ENCODE measurements at regions not wholly inside any gene's neighbourhood (a gene's known extent, or its start where the extent isn't known, plus 50 kb on each side); places are given as distances from the start of the nearest gene placed in this dataset.
A peak's percentile ranks its signal among the peaks of the same experiment; 100 is the strongest.

- H3K79me2 ChIP-seq (ENCODE audit: insufficient read depth, low read length) = no peaks in the 10 kb centered on the region
- no peaks in the 10 kb centered on the region for H4K20me1 ChIP-seq (ENCODE audit: insufficient read depth, low read length, poor library complexity, severe bottlenecking)
- no peak overlapping the region for H3K4me2 ChIP-seq (ENCODE audit: low read depth, low read length, poor library complexity, severe bottlenecking)
- H3K4me3 ChIP-seq (ENCODE audit: low read length, poor library complexity, severe bottlenecking) = no peak overlapping the region
- no peak overlapping the region for H2AFZ ChIP-seq (ENCODE audit: low read length)
- no peaks in the 10 kb centered on the region for H3K9me3 ChIP-seq (ENCODE audit: insufficient read depth, low read depth, low read length)
- TF ChIP-seq EZH2phosphoT487 (IDR thresholded peaks at IDR 0.05; ENCODE audit: borderline replicate concordance) (no peak), CTCF (conservative IDR thresholded peaks at IDR 0.05; ENCODE audit: low read length) (no peak)
- peaks cover 56% of the 10 kb centered on the region for H3K4me1 ChIP-seq (ENCODE audit: insufficient read depth, low read length, poor library complexity, severe bottlenecking)
- no peaks in the 10 kb centered on the region for H3K9me2 ChIP-seq (replicated peaks; ENCODE audit: low read depth, low read length)
- H3F3A ChIP-seq (ENCODE audit: low read depth) = peaks cover 11% of the 10 kb centered on the region; the same call in 1 of the 2 replicates
- no peak overlapping the region for H3K9ac ChIP-seq (ENCODE audit: low read depth, low read length, poor library complexity, severe bottlenecking)
- no peaks in the 10 kb centered on the region for H3K36me3 ChIP-seq (ENCODE audit: insufficient read depth, low read length)
- no peaks in the 10 kb centered on the region for H3K27me3 ChIP-seq (ENCODE audit: insufficient read depth, low read length, poor library complexity, severe bottlenecking)
Measured at GRCh38 chr2:16485251-16485650, 180.4 kb downstream of the CYRIA start.

GRCh38 chr2:16482460-16482859 is 183.2 kb downstream of the CYRIA start:
- H3K79me2 ChIP-seq (ENCODE audit: insufficient read depth, low read length) = no peaks in the 10 kb centered on the region
- H3K4me3 ChIP-seq (ENCODE audit: low read length, poor library complexity, severe bottlenecking) = peak overlapping the region; percentile 55

GRCh38 chr2:16481351-16481750 is 184.3 kb downstream of the CYRIA start:
- Histone ChIP-seq H3K9me2 (replicated peaks; ENCODE audit: low read depth, low read length) (no peaks in the 10 kb centered on the region), H3K79me2 (ENCODE audit: insufficient read depth, low read length) (no peaks in the 10 kb centered on the region), H3K4me1 (ENCODE audit: insufficient read depth, low read length, poor library complexity, severe bottlenecking) (peaks cover 66% of the 10 kb centered on the region), H3K27me3 (ENCODE audit: insufficient read depth, low read length, poor library complexity, severe bottlenecking) (no peaks in the 10 kb centered on the region), H3K9me3 (ENCODE audit: insufficient read depth, low read depth, low read length) (no peaks in the 10 kb centered on the region), H3K9ac (ENCODE audit: low read depth, low read length, poor library complexity, severe bottlenecking) (peak overlapping the region; percentile 76), H3F3A (ENCODE audit: low read depth) (peaks cover 11% of the 10 kb centered on the region; the same call in 1 of the 2 replicates), H3K4me2 (ENCODE audit: low read depth, low read length, poor library complexity, severe bottlenecking) (peak overlapping the region; percentile 66), H2AFZ (ENCODE audit: low read length) (no peak overlapping the region), H4K20me1 (ENCODE audit: insufficient read depth, low read length, poor library complexity, severe bottlenecking) (no peaks in the 10 kb centered on the region), H3K4me3 (ENCODE audit: low read length, poor library complexity, severe bottlenecking) (no peak overlapping the region), H3K36me3 (ENCODE audit: insufficient read depth, low read length) (no peaks in the 10 kb centered on the region)
- TF ChIP-seq EZH2phosphoT487 (IDR thresholded peaks at IDR 0.05; ENCODE audit: borderline replicate concordance) (no peak), CTCF (conservative IDR thresholded peaks at IDR 0.05; ENCODE audit: low read length) (no peak)

More at GRCh38 chr2:16482460-16482859, 183.2 kb downstream of the CYRIA start:
- Histone ChIP-seq H3K4me2 (ENCODE audit: low read depth, low read length, poor library complexity, severe bottlenecking) (peak overlapping the region; percentile 66), H3K9ac (ENCODE audit: low read depth, low read length, poor library complexity, severe bottlenecking) (peak overlapping the region; percentile 76), H3K27me3 (ENCODE audit: insufficient read depth, low read length, poor library complexity, severe bottlenecking) (no peaks in the 10 kb centered on the region), H3K4me1 (ENCODE audit: insufficient read depth, low read length, poor library complexity, severe bottlenecking) (peaks cover 70% of the 10 kb centered on the region), H3K36me3 (ENCODE audit: insufficient read depth, low read length) (no peaks in the 10 kb centered on the region), H3F3A (ENCODE audit: low read depth) (peaks cover 11% of the 10 kb centered on the region; the same call in 1 of the 2 replicates), H4K20me1 (ENCODE audit: insufficient read depth, low read length, poor library complexity, severe bottlenecking) (no peaks in the 10 kb centered on the region), H3K9me3 (ENCODE audit: insufficient read depth, low read depth, low read length) (no peaks in the 10 kb centered on the region), H2AFZ (ENCODE audit: low read length) (no peak overlapping the region), H3K9me2 (replicated peaks; ENCODE audit: low read depth, low read length) (no peaks in the 10 kb centered on the region)
- TF ChIP-seq EZH2phosphoT487 (IDR thresholded peaks at IDR 0.05; ENCODE audit: borderline replicate concordance) (no peak), CTCF (conservative IDR thresholded peaks at IDR 0.05; ENCODE audit: low read length) (no peak)
